ENCODE measurements at regions not wholly inside any gene's neighbourhood (a gene's known extent, or its start where the extent isn't known, plus 50 kb on each side); places are given as distances from the start of the nearest gene placed in this dataset.

- TF ChIP-seq CEBPB (IDR thresholded peaks at IDR 0.05; ENCODE audit: borderline replicate concordance in 1 of 2, low read depth in 2 of 2, low read length in 2 of 2): no peak
- no peak for TF ChIP-seq CTCF (IDR thresholded peaks at IDR 0.05 in 2 of 3, conservative IDR thresholded peaks at IDR 0.05 in 1 of 3; ENCODE audit: control insufficient read depth in 2 of 3, extremely low read depth in 1 of 3, insufficient read depth in 1 of 3, low read depth in 3 of 3, low read length in 3 of 3)
- TF ChIP-seq, protein P1, sequence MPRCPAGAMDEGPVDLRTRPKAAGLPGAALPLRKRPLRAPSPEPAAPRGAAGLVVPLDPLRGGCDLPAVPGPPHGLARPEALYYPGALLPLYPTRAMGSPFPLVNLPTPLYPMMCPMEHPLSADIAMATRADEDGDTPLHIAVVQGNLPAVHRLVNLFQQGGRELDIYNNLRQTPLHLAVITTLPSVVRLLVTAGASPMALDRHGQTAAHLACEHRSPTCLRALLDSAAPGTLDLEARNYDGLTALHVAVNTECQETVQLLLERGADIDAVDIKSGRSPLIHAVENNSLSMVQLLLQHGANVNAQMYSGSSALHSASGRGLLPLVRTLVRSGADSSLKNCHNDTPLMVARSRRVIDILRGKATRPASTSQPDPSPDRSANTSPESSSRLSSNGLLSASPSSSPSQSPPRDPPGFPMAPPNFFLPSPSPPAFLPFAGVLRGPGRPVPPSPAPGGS (IDR thresholded peaks at IDR 0.05; ENCODE audit: borderline replicate concordance, insufficient read depth, low read depth, low read length, poor library complexity, severe bottlenecking): no peak
- no peak for TF ChIP-seq EZH2 (IDR thresholded peaks at IDR 0.05; ENCODE audit: borderline replicate concordance, control insufficient read depth, low read depth, low read length)
These were observed 747.4 kb upstream of the ARPP21 start for GRCh38 chr3:34891941-34892340.
